ENCODE measurements at regions not wholly inside any gene's neighbourhood (a gene's known extent, or its start where the extent isn't known, plus 50 kb on each side); places are given as distances from the start of the nearest gene placed in this dataset.

DNA sequence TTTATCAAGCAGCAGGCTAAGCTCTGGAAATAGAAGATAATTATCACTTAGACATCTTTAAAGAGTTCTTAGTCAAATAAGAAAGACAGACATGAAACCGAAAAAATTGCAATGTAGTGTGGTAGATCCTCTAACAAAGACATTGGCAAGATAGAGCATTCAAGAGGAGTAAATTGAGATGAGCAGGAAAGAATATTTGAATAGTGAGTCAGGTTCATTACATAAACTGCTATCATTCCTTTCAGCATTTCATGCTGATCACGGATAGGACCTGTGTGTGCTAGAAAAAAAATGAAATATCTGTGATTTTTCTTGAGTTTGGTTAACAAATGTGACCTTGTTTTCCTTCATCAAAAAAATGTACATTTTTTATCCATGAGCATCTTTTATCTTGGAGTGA lies 460.9 kb downstream of the OTOL1 start:
- no peak for TF ChIP-seq CTCF (IDR thresholded peaks at IDR 0.05; ENCODE audit: control insufficient read depth, extremely low read depth, insufficient read depth)
- no peak overlapping the region for H3K4me3 ChIP-seq (ENCODE audit: low read depth, low read length)
- no peak for DNase-seq (ENCODE audit: low read depth)

DNA sequence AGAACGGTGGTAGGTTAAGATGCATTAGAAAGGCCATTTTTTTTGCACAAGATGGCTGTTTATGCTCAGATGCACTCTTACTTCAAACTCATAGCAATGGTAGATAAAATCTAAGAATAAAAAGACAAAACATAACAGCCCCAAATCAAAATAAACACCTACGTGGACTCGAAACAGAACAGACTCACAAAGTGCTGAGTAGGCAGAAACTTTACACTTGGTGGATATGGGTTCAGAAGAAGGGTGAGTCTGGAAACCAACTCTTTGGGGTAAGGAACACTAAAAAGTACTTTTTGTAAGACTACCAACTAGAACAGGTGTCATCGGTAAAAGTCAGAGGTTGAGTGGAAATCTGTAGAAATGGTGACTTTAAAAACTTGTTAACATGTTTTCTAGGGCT lies 468.2 kb downstream of the OTOL1 start:
- DNase-seq (ENCODE audit: low read depth), result no peak
- no peak overlapping the region for H3K4me3 ChIP-seq (ENCODE audit: low read depth, low read length)
- no peak for TF ChIP-seq CTCF (IDR thresholded peaks at IDR 0.05; ENCODE audit: control insufficient read depth, extremely low read depth, insufficient read depth)

GRCh38 chr3:161969867-161970266 lies 473.3 kb downstream of the OTOL1 start:
- no peak for TF ChIP-seq CTCF (IDR thresholded peaks at IDR 0.05; ENCODE audit: control insufficient read depth, extremely low read depth, insufficient read depth)
- no peak overlapping the region for H3K4me3 ChIP-seq (ENCODE audit: low read depth, low read length)
- no peak for DNase-seq (ENCODE audit: low read depth)

GRCh38 chr3:161975201-161975600 lies 478.6 kb downstream of the OTOL1 start:
- H3K4me3 ChIP-seq (ENCODE audit: low read depth, low read length), result no peak overlapping the region
- TF ChIP-seq CTCF (IDR thresholded peaks at IDR 0.05; ENCODE audit: control insufficient read depth, extremely low read depth, insufficient read depth), result no peak
- no peak for DNase-seq (ENCODE audit: low read depth)

DNA sequence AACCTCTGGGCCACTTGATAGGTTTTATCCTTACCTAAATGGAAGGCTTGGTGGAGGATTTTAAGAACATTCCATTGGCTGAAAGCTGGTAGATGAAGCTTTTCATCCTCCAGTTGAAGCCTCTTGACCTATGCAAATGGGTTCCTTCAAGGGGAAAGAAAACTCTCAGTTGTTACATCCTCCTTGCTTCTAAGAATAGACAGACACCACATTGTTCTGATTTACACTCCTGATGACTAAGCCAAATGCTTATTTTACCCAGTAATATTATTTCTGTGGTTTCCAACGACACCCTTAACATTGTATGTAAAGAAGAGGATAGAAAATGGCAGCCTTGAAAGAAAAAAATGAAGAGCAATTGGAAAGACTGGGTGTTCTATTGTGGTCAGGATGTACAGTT lies 480.5 kb downstream of the OTOL1 start:
- H3K4me3 ChIP-seq (ENCODE audit: low read depth, low read length), result no peak overlapping the region
- TF ChIP-seq CTCF (IDR thresholded peaks at IDR 0.05; ENCODE audit: control insufficient read depth, extremely low read depth, insufficient read depth), result no peak
- no peak for DNase-seq (ENCODE audit: low read depth)

DNA sequence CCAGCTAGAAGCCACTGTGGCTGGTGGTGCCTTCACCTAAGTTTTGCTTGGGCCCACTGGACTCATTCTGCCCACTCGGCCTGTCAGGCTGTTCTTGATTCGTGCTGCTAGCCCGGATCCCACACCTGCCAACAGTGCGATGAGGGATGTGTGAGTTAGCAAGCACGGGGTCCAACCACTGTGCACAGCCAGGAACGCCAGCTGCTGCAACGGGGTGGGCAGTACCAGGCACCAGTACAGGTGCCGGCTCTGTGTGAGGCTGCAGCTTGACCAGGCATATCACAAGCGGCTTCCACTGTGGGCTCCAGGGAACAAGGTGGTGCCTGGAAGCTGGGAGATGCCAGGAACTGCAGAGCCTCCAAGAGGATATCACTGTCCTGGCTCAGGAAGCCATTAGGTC lies 481.2 kb downstream of the OTOL1 start:
- no peak for TF ChIP-seq CTCF (IDR thresholded peaks at IDR 0.05; ENCODE audit: control insufficient read depth, extremely low read depth, insufficient read depth)
- DNase-seq (ENCODE audit: low read depth), result no peak
- no peak overlapping the region for H3K4me3 ChIP-seq (ENCODE audit: low read depth, low read length)

- TF ChIP-seq CTCF (IDR thresholded peaks at IDR 0.05; ENCODE audit: control insufficient read depth, extremely low read depth, insufficient read depth), result no peak
- H3K4me3 ChIP-seq (ENCODE audit: low read depth, low read length), result no peak overlapping the region
- no peak for DNase-seq (ENCODE audit: low read depth)
Observed at GRCh38 chr3:161987933-161988332, 491.3 kb downstream of the OTOL1 start.

Data from LNCaP clone FGC (cell line).